SK-N-SH (cell line): ENCODE measurements at regions not wholly inside any gene's neighbourhood (a gene's known extent, or its start where the extent isn't known, plus 50 kb on each side); places are given as distances from the start of the nearest gene placed in this dataset.
A peak's percentile ranks its signal among the peaks of the same experiment; 100 is the strongest.

Experiments
- RAD21 ChIP-seq: IDR thresholded peaks from 2 replicates; pipeline ENCODE4 v1.6.1; 2012; ENCODE audit warnings: mild to moderate bottlenecking, low read length
- RCOR1 ChIP-seq: fragments of 150-350 bp; IDR thresholded peaks from 2 replicates; pipeline ENCODE4 v1.6.1; 2017; ENCODE audit warnings: antibody characterized with exemption, low read length
- SIN3A ChIP-seq: IDR thresholded peaks from 2 replicates; pipeline ENCODE4 v1.6.1; 2012; ENCODE audit warnings: low read depth, mild to moderate bottlenecking, low read length, moderate library complexity, borderline replicate concordance
- SMC3 ChIP-seq: IDR thresholded peaks from 2 replicates; pipeline ENCODE4 v1.6.1; 2012; ENCODE audit warnings: low read depth, low read length, improper control_type of control experiment
- TAF1 ChIP-seq: IDR thresholded peaks from 2 replicates; pipeline ENCODE4 v1.6.1; 2012; ENCODE audit warnings: low read depth, mild to moderate bottlenecking, low read length, moderate library complexity, borderline replicate concordance
- TCF12 ChIP-seq: IDR thresholded peaks from 2 replicates; pipeline ENCODE4 v1.4.0; 2012
- TEAD4 ChIP-seq: IDR thresholded peaks from 2 replicates; pipeline ENCODE4 v1.4.0; 2012; ENCODE audit warnings: mild to moderate bottlenecking, borderline replicate concordance; ENCODE audit not compliant: insufficient read depth
- YY1 ChIP-seq: IDR thresholded peaks from 2 replicates; pipeline ENCODE4 v1.4.0; 2012; ENCODE audit warnings: low read depth, mild to moderate bottlenecking
- TF ChIP-seq, protein P1 (sequence below): fragments of 200-600 bp; sonication (generic); IDR thresholded peaks from 2 replicates; pipeline ENCODE4 v1.6.1; 2017; ENCODE audit warnings: antibody characterized with exemption, mild to moderate bottlenecking, moderate library complexity
- TF ChIP-seq, protein P2 (sequence below): IDR thresholded peaks from 2 replicates; pipeline ENCODE4 v1.4.0; 2012; ENCODE audit warnings: low read depth, borderline replicate concordance

DNA sequence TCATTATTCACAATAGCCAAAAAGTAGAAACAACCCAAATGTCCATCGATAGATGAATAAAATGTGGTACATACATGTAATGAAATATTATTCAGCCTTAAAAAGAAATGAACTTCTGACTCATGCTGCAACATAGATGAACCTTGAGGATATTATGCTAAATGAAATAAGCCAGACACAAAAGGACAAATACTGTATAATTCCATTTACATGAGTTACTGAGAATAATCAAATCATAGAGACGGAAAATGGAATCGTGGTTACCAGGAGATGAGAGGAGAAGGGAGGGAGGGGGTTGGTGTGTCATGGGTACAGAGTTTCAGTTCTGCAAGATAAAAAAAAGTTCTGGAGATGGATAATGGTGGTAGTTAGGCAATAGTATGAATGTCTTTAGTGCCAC is 184.1 kb downstream of the PSMG1 start:
- TF ChIP-seq TEAD4 (no peak), TCF12 (peak; percentile 83), YY1 (no peak), TAF1 (no peak), RAD21 (0 out of 2 replicates have a peak, but pooled peaks have one; percentile 13), SIN3A (no peak), RCOR1 (peak; percentile 49; the same call in 1 of the 2 replicates), SMC3 (no peak; the same call in 1 of the 2 replicates)
- TF ChIP-seq, protein P1, sequence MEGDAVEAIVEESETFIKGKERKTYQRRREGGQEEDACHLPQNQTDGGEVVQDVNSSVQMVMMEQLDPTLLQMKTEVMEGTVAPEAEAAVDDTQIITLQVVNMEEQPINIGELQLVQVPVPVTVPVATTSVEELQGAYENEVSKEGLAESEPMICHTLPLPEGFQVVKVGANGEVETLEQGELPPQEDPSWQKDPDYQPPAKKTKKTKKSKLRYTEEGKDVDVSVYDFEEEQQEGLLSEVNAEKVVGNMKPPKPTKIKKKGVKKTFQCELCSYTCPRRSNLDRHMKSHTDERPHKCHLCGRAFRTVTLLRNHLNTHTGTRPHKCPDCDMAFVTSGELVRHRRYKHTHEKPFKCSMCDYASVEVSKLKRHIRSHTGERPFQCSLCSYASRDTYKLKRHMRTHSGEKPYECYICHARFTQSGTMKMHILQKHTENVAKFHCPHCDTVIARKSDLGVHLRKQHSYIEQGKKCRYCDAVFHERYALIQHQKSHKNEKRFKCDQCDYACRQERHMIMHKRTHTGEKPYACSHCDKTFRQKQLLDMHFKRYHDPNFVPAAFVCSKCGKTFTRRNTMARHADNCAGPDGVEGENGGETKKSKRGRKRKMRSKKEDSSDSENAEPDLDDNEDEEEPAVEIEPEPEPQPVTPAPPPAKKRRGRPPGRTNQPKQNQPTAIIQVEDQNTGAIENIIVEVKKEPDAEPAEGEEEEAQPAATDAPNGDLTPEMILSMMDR = no peak
- TF ChIP-seq, protein P2, sequence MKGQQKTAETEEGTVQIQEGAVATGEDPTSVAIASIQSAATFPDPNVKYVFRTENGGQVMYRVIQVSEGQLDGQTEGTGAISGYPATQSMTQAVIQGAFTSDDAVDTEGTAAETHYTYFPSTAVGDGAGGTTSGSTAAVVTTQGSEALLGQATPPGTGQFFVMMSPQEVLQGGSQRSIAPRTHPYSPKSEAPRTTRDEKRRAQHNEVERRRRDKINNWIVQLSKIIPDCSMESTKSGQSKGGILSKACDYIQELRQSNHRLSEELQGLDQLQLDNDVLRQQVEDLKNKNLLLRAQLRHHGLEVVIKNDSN = no peak
